ENCODE measurements at regions not wholly inside any gene's neighbourhood (a gene's known extent, or its start where the extent isn't known, plus 50 kb on each side); places are given as distances from the start of the nearest gene placed in this dataset.

- Histone ChIP-seq H3K27me3 (ENCODE audit: insufficient read depth, low read length) (no peaks in the 10 kb centered on the region), H3K36me3 (ENCODE audit: control insufficient read depth in 1 of 2, insufficient read depth in 2 of 2, low read length in 2 of 2) (no peaks in the 10 kb centered on the region), H2AFZ (ENCODE audit: low read depth, low read length, poor library complexity, severe bottlenecking) (no peak overlapping the region), H3K9ac (ENCODE audit: low read length) (no peak overlapping the region), H4K20me1 (ENCODE audit: insufficient read depth) (no peaks in the 10 kb centered on the region), H3K27ac (ENCODE audit: low read depth, low read length) (no peak overlapping the region), H3K79me2 (ENCODE audit: insufficient read depth, low read length) (no peaks in the 10 kb centered on the region), H3K4me1 (ENCODE audit: control insufficient read depth in 1 of 2, insufficient read depth in 2 of 2, low read length in 2 of 2) (no peaks in the 10 kb centered on the region), H3K9me3 (ENCODE audit: control insufficient read depth in 1 of 2, insufficient read depth in 1 of 2, low read depth in 1 of 2, low read length in 2 of 2) (no peaks in the 10 kb centered on the region), H3K4me2 (ENCODE audit: low read length) (no peak overlapping the region), H3K9me2 (ENCODE audit: insufficient read depth) (no peaks in the 10 kb centered on the region), H3K4me3 (replicated peaks in 1 of 2; ENCODE audit: low read depth in 1 of 2, low read length in 2 of 2) (no peak overlapping the region)
- ChIA-PET POLR2A (no interaction called here), CTCF (interaction anchor here (0.6 kb wide), 1 partner anchor 18 kb away, joined by 3 read pairs; no protein-coding TSS in a partner anchor), RAD21 (ENCODE audit: low non-redundant PET in 1 of 2, low total read pairs in 2 of 2, uncharacterized antibody in 2 of 2, unreplicated experiment in 2 of 2) (no interaction called here)
- DNase-seq (ENCODE audit: low read depth, low spot score) (no peak), ATAC-seq (no peak)
- intact Hi-C loops (cut with micrococcal nuclease), result no loop called here
- BruUV-seq (replicated peaks), result no TSS peak
- TF ChIP-seq POLR2A (IDR thresholded peaks at IDR 0.05; ENCODE audit: borderline replicate concordance, extremely low read depth, insufficient read depth, insufficient read length), result no peak
- TF ChIP-seq TCF7L2 (IDR thresholded peaks at IDR 0.05; ENCODE audit: borderline replicate concordance, extremely low read depth, insufficient read depth, insufficient read length), result no peak
- no peak for TF ChIP-seq ATF3 (IDR thresholded peaks at IDR 0.05)
- TF ChIP-seq RAD21 (IDR thresholded peaks at IDR 0.05; ENCODE audit: low read depth), result no peak
- TF ChIP-seq SRF (IDR thresholded peaks at IDR 0.05; ENCODE audit: low read depth), result no peak
Observed at GRCh38 chr3:168738527-168739325, 643.0 kb upstream of the GOLIM4 start.

GRCh38 chr3:168736202-168736601 lies 640.5 kb upstream of the GOLIM4 start:
- Histone ChIP-seq H3K4me3 (replicated peaks in 1 of 2; ENCODE audit: low read depth in 1 of 2, low read length in 2 of 2) (no peak overlapping the region), H3K27ac (ENCODE audit: low read depth, low read length) (no peak overlapping the region), H3K36me3 (ENCODE audit: control insufficient read depth in 1 of 2, insufficient read depth in 2 of 2, low read length in 2 of 2) (no peaks in the 10 kb centered on the region), H3K27me3 (ENCODE audit: insufficient read depth, low read length) (no peaks in the 10 kb centered on the region), H3K4me1 (ENCODE audit: control insufficient read depth in 1 of 2, insufficient read depth in 2 of 2, low read length in 2 of 2) (no peaks in the 10 kb centered on the region), H3K4me2 (ENCODE audit: low read length) (no peak overlapping the region), H4K20me1 (ENCODE audit: insufficient read depth) (no peaks in the 10 kb centered on the region), H3K9me2 (ENCODE audit: insufficient read depth) (no peaks in the 10 kb centered on the region), H2AFZ (ENCODE audit: low read depth, low read length, poor library complexity, severe bottlenecking) (no peak overlapping the region), H3K9me3 (ENCODE audit: control insufficient read depth in 1 of 2, insufficient read depth in 1 of 2, low read depth in 1 of 2, low read length in 2 of 2) (no peaks in the 10 kb centered on the region), H3K79me2 (ENCODE audit: insufficient read depth, low read length) (no peaks in the 10 kb centered on the region), H3K9ac (ENCODE audit: low read length) (no peak overlapping the region)
- intact Hi-C loops (cut with micrococcal nuclease), result no loop called here
- CTCF ChIA-PET, result no interaction called here
- RAD21 ChIA-PET (ENCODE audit: low non-redundant PET in 1 of 2, low total read pairs in 2 of 2, uncharacterized antibody in 2 of 2, unreplicated experiment in 2 of 2), result no interaction called here
- DNase-seq (ENCODE audit: low read depth, low spot score) (no peak), ATAC-seq (no peak)
- POLR2A ChIA-PET, result no interaction called here
- no TSS peak for BruUV-seq (replicated peaks)
- TF ChIP-seq POLR2AphosphoS5 (IDR thresholded peaks at IDR 0.05; ENCODE audit: low read depth, low read length), result no peak
- TF ChIP-seq REST (IDR thresholded peaks at IDR 0.05; ENCODE audit: low read depth), result no peak
- no peak for TF ChIP-seq ZNF274 (IDR thresholded peaks at IDR 0.05; ENCODE audit: low read depth, low read length)
- TF ChIP-seq FOSL1 (IDR thresholded peaks at IDR 0.05; ENCODE audit: low read depth), result no peak
- no peak for TF ChIP-seq ATF3 (IDR thresholded peaks at IDR 0.05)
- no peak for TF ChIP-seq ZFX (IDR thresholded peaks at IDR 0.05)
- TF ChIP-seq YY1 (IDR thresholded peaks at IDR 0.05; ENCODE audit: extremely low read depth, insufficient replicate concordance, low read depth, low read length), result no peak
- TF ChIP-seq RAD21 (IDR thresholded peaks at IDR 0.05; ENCODE audit: low read depth), result no peak
- no peak for TF ChIP-seq MAX (IDR thresholded peaks at IDR 0.05)
- no peak for TF ChIP-seq CEBPB (IDR thresholded peaks at IDR 0.05; ENCODE audit: low read depth)
- TF ChIP-seq JUND (IDR thresholded peaks at IDR 0.05), result no peak
